GM19452 (cell line): ENCODE measurements at regions not wholly inside any gene's neighbourhood (a gene's known extent, or its start where the extent isn't known, plus 50 kb on each side); places are given as distances from the start of the nearest gene placed in this dataset.
A peak's percentile ranks its signal among the peaks of the same experiment; 100 is the strongest.

Experiments
- ATAC-seq: cut with Tn5 transposase; IDR thresholded peaks from one replicate; pipeline ENCODE4 v1.9.1; 2021; ENCODE audit not compliant: unreplicated experiment

DNA sequence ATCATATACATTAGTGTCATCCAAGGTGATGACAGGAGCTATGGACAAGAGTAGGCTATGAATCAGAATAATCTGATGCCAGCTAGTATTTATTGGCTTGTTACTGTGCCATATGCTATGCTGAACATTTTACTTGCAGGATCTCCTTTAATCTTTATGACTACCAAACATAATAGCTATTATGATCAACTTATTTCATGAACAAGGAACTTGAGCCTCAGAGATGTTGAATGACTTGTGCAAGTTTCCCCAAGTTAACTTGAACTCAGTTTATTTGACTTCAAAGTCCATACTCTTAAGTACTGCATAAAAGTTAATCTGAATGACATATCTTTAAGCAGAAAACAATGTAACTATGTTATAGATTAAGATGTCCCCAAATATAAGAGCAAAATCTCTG lies 178.8 kb upstream of the ARHGAP20 start:
- no peak for ATAC-seq

DNA sequence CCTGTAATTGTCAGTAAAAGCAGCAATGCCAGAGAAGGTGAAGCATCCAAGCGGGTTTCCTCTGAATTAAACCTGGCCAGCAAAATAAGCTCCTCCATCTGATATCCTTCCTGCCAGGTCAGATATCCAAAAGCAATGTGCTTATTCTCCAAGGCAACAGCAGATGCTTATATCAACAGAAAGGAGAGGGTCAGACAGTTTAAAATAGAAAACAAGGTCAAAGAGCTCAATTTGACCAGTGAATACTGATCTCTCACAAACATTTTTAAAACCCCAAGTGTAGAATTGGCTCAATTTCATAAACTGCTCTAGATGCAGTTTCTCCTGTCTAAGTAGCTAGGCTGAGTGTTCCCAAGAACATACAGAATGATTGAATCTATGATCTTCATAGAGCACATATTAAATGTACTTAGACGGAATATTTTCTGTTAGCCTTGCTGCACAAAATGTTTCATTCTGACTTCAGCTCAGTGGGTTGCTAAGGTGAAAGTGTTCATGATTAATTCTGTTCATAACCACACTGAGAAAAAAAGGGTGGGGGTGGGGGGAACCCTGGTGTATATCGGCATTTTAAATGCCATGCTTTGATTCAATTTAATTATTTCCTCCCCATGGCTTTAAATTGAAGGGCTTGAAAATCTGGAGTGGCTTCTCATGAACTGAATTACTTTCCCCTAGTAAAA lies 174.2 kb upstream of the ARHGAP20 start:
- no peak for ATAC-seq

DNA sequence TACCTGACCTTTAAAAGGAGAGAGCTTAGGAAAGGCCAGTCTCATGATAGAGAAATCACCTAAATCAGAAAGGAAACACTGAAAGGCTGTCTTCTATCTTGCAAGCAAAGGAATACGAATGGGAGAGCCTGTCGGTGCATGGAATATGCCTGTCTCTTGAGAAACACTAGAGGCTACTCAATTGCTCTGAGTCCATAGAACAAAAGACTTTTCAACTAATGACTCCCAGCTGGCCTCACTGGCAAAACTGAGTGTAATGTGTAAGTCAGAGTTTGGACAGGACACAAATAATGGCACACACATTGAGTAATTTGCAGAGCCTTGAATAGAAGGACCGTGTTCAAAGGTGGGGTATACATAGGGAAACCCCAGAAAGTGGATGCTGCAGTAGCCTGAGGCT lies 171.0 kb upstream of the ARHGAP20 start:
- no peak for ATAC-seq

DNA sequence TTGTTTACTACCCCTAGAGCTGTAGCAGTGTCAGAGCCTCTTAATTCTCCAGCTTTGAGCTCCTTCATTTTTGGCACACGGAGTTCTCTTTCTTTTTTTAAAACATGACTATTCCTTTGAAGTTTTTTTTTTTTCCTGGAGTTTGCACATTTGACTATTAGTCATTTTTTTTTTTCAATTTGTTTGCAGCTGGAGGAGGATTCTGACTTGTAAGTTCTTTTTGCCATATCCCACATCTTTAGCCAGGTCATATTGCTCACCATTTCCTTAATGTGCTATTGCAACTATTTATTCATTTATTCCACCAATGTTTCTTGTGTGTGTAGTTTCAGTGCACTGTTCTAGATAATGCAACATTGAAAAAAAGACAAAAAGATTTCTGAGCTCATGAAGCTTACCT lies 166.3 kb upstream of the ARHGAP20 start:
- no peak for ATAC-seq

DNA sequence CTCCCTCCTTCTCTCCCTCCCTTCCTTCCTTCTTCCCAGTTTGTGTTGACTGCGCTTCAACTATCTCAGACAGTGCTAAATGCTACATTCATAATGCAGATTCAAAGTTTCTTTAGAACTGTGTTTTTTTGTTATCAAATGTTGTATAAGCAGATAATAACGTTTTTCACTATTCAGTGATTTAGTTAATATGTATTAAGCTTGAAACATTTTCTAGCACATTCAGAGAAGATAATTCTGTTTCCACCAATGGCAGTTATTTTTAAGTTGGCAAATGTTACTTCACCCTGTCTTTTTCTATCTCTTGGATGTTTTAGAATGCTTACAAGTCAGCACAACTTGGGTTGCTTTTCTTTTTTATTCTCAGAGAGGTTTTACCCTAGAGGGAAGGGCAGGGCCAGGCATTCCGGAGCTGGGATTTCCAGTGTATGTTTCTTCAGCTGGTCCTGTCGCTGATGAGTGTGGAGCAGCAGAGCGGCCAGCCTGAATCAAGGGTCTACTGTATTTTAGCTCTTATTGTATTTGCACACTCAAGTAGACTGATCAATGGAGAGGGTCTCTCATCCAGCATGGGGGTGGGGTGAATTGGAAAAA lies 162.3 kb upstream of the ARHGAP20 start:
- no peak for ATAC-seq

DNA sequence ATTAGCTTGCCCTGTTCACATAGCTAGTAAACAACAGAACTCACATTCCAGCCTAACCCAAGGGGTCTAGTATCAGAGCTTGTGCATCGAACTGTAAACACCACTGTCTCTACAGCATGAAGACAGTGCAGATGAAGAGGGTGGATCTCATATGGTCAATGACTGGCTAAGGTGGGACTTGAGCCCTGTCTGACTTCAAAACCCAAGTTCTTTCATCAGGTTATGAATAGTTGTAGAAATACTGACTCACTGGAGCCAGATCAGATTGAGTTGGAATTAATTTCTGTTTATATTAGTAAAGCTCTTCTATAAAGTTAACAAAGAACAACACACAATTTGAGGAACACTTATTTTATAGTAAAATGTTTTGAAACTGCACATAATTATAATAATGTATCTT lies 161.7 kb upstream of the ARHGAP20 start:
- no peak for ATAC-seq

- ATAC-seq = no peak
These were observed 158.7 kb upstream of the ARHGAP20 start for GRCh38 chr11:110870816-110871522.

DNA sequence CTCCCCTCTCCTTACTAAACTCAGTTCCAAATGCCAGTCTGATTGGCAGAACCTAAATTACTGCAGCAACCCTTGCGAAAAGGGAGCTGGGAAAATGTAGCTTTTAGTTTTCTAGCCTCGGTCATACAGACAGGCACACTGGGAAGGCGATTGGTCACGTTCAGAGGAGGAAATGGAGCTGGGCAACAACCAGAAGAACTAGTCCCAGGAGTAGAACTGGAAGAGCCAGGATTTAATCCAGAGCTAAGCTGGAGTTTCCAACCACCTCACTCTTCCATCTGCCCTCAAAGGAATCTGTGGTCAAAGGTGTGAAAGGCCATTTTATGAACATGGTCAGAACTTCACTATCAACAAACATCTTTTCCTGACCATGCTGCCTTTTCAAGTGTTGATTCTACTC lies 155.7 kb upstream of the ARHGAP20 start:
- ATAC-seq = no peak

- ATAC-seq = no peak
These were observed 153.8 kb upstream of the ARHGAP20 start for GRCh38 chr11:110866081-110866480.

GRCh38 chr11:110862407-110862806 lies 150.2 kb upstream of the ARHGAP20 start:
- ATAC-seq = no peak

GRCh38 chr11:110860461-110860860 lies 148.2 kb upstream of the ARHGAP20 start:
- ATAC-seq = no peak

DNA sequence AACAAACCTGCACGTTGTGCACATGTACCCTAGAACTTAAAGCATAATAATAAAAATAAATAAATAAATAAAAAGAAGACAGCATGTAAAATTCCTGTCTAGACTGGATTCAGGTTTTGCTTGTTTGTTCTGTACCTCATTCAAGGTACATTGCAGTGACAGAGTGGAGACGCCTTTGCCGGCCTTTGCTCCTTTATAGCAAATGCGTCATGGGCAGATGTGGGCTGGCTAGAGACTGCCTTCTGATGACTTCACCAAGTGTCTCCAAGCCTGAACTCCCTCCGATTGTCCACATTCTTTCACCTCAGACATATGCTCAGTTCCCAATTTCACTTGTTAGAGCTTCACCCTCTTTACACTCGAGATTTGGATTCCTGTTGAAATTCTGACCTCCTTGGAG lies 147.8 kb upstream of the ARHGAP20 start:
- ATAC-seq = no peak

- ATAC-seq = no peak
These were observed 147.1 kb upstream of the ARHGAP20 start for GRCh38 chr11:110859240-110859840.

- ATAC-seq = peak; percentile 54
These were observed 146.3 kb upstream of the ARHGAP20 start for GRCh38 chr11:110858547-110858921.

- ATAC-seq = no peak
These were observed 145.8 kb upstream of the ARHGAP20 start for GRCh38 chr11:110857892-110858546.

DNA sequence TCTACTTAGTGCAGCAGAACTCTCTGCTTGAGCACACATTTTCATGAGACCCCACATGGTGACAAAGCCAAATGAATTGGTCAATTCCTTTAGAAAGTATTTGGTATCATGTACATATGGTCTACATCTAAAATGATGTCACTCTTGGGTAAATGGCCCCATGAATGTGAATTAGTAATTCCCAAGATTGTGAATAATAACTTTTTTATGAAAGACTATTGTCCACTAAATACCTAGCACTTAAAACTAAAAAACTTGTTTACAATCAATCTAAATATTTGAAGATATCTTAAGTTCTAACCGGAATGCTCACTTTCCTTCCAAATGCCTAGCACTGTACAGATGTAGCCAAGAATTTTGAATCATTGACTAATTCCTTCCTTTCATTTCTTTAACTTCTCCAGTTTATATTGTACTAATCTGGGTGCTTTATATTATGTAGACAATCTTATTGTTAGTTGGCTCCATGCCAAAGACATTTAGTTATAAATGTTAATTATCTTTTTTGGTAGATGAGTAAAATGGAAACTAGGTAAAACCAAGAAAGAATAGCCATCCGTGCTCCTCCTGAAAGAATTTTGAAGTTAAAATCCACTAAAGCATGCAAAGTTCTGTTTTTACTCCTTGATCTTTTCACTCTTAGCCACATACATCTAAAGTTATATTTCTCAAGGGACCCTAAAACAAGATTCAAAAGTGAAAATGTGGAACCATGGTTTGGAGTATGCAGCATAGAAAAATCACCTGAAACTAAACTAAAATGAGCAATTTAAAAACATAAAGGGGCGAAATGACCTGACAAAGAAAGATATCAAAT lies 145.0 kb upstream of the ARHGAP20 start:
- peak; percentile 48 for ATAC-seq

DNA sequence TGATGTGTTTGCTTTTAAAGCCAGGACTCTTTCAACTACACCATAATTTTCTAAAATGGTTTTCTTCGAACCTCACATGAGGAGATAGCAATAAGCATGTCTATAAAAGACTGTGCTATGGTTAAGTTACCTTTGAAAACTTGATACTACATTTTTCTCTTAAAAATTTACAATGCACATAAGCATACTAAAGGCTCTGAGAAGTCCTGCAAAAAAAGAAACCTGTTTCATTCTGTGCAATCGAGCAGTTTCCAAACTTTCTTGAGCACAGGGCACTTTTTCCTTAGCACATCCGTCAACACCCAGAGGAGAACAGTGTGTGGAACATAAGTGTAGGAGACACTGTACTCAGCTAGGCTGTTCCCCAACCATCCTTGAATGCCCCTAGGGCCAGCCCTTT lies 144.1 kb upstream of the ARHGAP20 start:
- ATAC-seq = no peak

GRCh38 chr11:110855191-110855590 lies 143.0 kb upstream of the ARHGAP20 start:
- ATAC-seq = no peak

- no peak for ATAC-seq
These were observed 140.8 kb upstream of the ARHGAP20 start for GRCh38 chr11:110852921-110853490.

GRCh38 chr11:110850846-110851245 lies 138.6 kb upstream of the ARHGAP20 start:
- ATAC-seq = no peak
